B cell (primary cell): ENCODE measurements at regions not wholly inside any gene's neighbourhood (a gene's known extent, or its start where the extent isn't known, plus 50 kb on each side); places are given as distances from the start of the nearest gene placed in this dataset.

Experiments
- CTCF ChIP-seq: fragments of 200-600 bp; IDR thresholded peaks from one replicate; pipeline ENCODE4 v1.8.0; 2022; ENCODE audit warnings: antibody characterized with exemption, mild to moderate bottlenecking
- EZH2 ChIP-seq: IDR thresholded peaks from 2 replicates; pipeline ENCODE4 v1.6.1; 2012; ENCODE audit warnings: borderline replicate concordance, low read depth, mild to moderate bottlenecking, moderate library complexity, low read length; ENCODE audit not compliant: insufficient read depth, poor library complexity, severe bottlenecking

GRCh38 chr4:133377286-133377685 lies 228.2 kb downstream of the PCDH10 start:
- no peak for TF ChIP-seq CTCF
- no peak for TF ChIP-seq EZH2
